ENCODE measurements at regions not wholly inside any gene's neighbourhood (a gene's known extent, or its start where the extent isn't known, plus 50 kb on each side); places are given as distances from the start of the nearest gene placed in this dataset.

DNA sequence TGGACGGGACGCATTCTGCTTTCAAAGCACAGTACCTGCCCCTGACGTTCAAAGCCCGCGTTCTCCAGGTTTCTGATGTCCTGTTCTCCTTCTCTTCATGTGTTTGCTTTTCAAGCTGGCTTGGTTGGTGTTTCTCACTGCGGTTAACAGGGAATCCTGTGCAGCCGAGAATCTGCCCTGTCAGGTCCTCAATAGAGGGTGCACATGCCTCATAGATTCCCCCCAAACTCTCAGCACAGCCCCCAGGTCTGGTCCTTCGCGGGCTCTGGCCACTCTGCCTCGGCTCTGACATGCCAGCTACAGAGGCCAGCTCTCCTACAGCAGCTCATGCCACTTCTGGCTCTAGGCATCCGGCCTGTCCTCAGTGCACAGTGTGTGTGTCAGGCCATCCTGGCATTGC is 1343.8 kb downstream of the TBC1D22A start:
- TF ChIP-seq POLR2A (IDR thresholded peaks at IDR 0.05) (no peak), CTCF (IDR thresholded peaks at IDR 0.05) (no peak)
